Common myeloid progenitor, CD34-positive (primary cell): ENCODE measurements at regions not wholly inside any gene's neighbourhood (a gene's known extent, or its start where the extent isn't known, plus 50 kb on each side); places are given as distances from the start of the nearest gene placed in this dataset.

Experiments
- CTCF ChIA-PET: fragments of 350-600 bp; sonication (Branson Sonifier 250); formaldehyde crosslinking; loops from one replicate; lab custom pipeline; 2021; ENCODE audit warnings: antibody characterized with exemption; lab: Charles Lee
- POLR2A ChIA-PET: fragments of 350-600 bp; sonication (Branson Sonifier 250); formaldehyde crosslinking; loops from one replicate; lab custom pipeline; 2021; ENCODE audit warnings: antibody characterized with exemption; lab: Charles Lee
- DNase-seq, 3 donors: peaks; one replicate each; pipeline versions ENCODE4 v3.0.0 to v3.0.0-alpha.2; 2013
- H3K27ac ChIP-seq, 2 experiments: 1 replicate in 1 of 2; 2 replicates in 1 of 2; pipeline ENCODE4 v1.7.0; 2013; ENCODE audit warnings: inconsistent platforms in 2 of 2, low read length in 2 of 2, mild to moderate bottlenecking in 2 of 2, low read depth in 1 of 2, moderate library complexity in 1 of 2; ENCODE audit not compliant: severe bottlenecking in 2 of 2, insufficient read depth in 1 of 2, poor library complexity in 1 of 2
- H3K27me3 ChIP-seq, 5 experiments: replicated peaks in 2 of 5; 1 replicate in 3 of 5; 2 replicates in 2 of 5; pipeline versions ENCODE4 v1.6.1 to v1.7.0; 2013; ENCODE audit warnings: low read length in 4 of 5, mild to moderate bottlenecking in 2 of 5, moderate library complexity in 2 of 5, inconsistent platforms in 1 of 5; ENCODE audit not compliant: insufficient read depth in 5 of 5, control insufficient read depth in 4 of 5
- H3K36me3 ChIP-seq, 4 experiments: 1 replicate in 2 of 4; 2 replicates in 2 of 4; pipeline versions ENCODE4 v1.6.1 to v1.7.0; 2013; ENCODE audit warnings: low read length in 3 of 4, control low read depth in 1 of 4, mild to moderate bottlenecking in 1 of 4; ENCODE audit not compliant: control insufficient read depth in 4 of 4, insufficient read depth in 4 of 4
- H3K4me1 ChIP-seq, 4 experiments: 1 replicate in 3 of 4; 2 replicates in 1 of 4; pipeline versions ENCODE4 v1.6.1 to v1.7.1; 2013; ENCODE audit warnings: low read length in 3 of 4, mild to moderate bottlenecking in 3 of 4, control low read depth in 1 of 4, inconsistent platforms in 1 of 4, moderate library complexity in 1 of 4; ENCODE audit not compliant: control insufficient read depth in 4 of 4, insufficient read depth in 4 of 4; ENCODE audit errors: control extremely low read depth in 1 of 4
- H3K4me3 ChIP-seq, 7 experiments: 1 replicate in 4 of 7; 2 replicates in 3 of 7; pipeline versions ENCODE4 v1.5.1 to v1.7.0; 2013; ENCODE audit warnings: mild to moderate bottlenecking in 7 of 7, low read length in 6 of 7, moderate library complexity in 6 of 7, inconsistent platforms in 2 of 7, low read depth in 2 of 7, control low read depth in 1 of 7; ENCODE audit not compliant: insufficient read depth in 4 of 7, control insufficient read depth in 1 of 7; ENCODE audit errors: extremely low read depth in 1 of 7
- H3K9me3 ChIP-seq, 5 experiments: 1 replicate in 4 of 5; 2 replicates in 1 of 5; pipeline versions ENCODE4 v1.6.1 to v1.7.1; 2013; ENCODE audit warnings: low read length in 4 of 5, mild to moderate bottlenecking in 2 of 5, inconsistent platforms in 1 of 5, low read depth in 1 of 5, moderate library complexity in 1 of 5; ENCODE audit not compliant: control insufficient read depth in 4 of 5, insufficient read depth in 2 of 5; ENCODE audit errors: control extremely low read depth in 1 of 5
- WGBS: methylation state at CpG from one replicate; pipeline ENCODE4 v1.1.5; 2013; ENCODE audit not compliant: insufficient coverage; 5-methylcytosine and 5-hydroxymethylcytosine counted together

GRCh38 chr20:20815711-20816455 lies 103.4 kb upstream of the RALGAPA2 start:
- WGBS, result 93% methylated on average over 4 of the region's 4 CpGs
- no peak overlapping the region for H3K4me3 ChIP-seq
- peaks cover 0 to 12% (median 6%) of the 10 kb centered on the region in 4 experiments for H3K4me1 ChIP-seq
- CTCF ChIA-PET, result interaction anchor here (1.6 to 1.8 kb wide), 2 partner anchors 10 to 160 kb away, joined by 3 to 5 read pairs; no protein-coding TSS in a partner anchor
- DNase-seq, result no peak
- POLR2A ChIA-PET, result no interaction called here
- H3K27me3 ChIP-seq, result no peaks in the 10 kb centered on the region
- no peaks in the 10 kb centered on the region for H3K36me3 ChIP-seq
- H3K9me3 ChIP-seq, result no peaks in the 10 kb centered on the region
- no peak overlapping the region for H3K27ac ChIP-seq

GRCh38 chr20:20814685-20815084 lies 102.2 kb upstream of the RALGAPA2 start:
- Histone ChIP-seq H3K9me3 (no peaks in the 10 kb centered on the region), H3K36me3 (no peaks in the 10 kb centered on the region), H3K27ac (no peak overlapping the region), H3K27me3 (no peaks in the 10 kb centered on the region), H3K4me3 (no peak overlapping the region), H3K4me1 (peaks cover 0 to 4% (median 0%) of the 10 kb centered on the region in 4 experiments)
- no peak for DNase-seq
- CTCF ChIA-PET, result interaction anchor here (1.2 to 2.4 kb wide), 5 partner anchors 9 to 159 kb away, joined by 3 to 14 read pairs (median 3); no protein-coding TSS in a partner anchor
- POLR2A ChIA-PET, result no interaction called here
- 92% methylated on average over 4 of the region's 4 CpGs for WGBS

GRCh38 chr20:20812136-20812535 lies 99.7 kb upstream of the RALGAPA2 start:
- H3K27me3 ChIP-seq, result no peaks in the 10 kb centered on the region
- no peaks in the 10 kb centered on the region for H3K9me3 ChIP-seq
- ChIA-PET POLR2A (no interaction called here), CTCF (no interaction called here)
- no peak overlapping the region for H3K4me3 ChIP-seq
- peaks cover 0 to 11% (median 9%) of the 10 kb centered on the region in 4 experiments for H3K4me1 ChIP-seq
- DNase-seq, result no peak
- H3K27ac ChIP-seq, result no peak overlapping the region
- no peaks in the 10 kb centered on the region for H3K36me3 ChIP-seq
- WGBS, result 100% methylated on average over 2 of the region's 5 CpGs

DNA sequence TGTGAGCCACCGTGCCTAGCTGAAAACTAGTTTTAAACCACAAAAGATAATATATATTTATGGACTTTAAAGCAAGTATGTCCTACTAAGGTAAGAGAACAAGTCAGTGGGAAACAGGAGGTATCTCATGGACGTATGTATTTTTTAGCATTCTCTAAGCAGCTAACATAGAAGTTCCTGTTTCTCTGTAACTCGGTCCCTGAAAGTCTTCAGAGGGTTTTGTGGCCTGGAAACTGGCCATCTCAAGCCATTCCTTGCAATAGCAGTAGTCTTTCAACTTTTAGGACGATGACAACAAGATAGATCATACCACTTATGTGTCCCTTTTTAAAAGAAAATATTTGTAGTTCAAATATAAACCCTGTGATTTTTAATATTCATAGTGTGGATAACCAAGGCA lies 95.6 kb upstream of the RALGAPA2 start:
- no peak overlapping the region for H3K27ac ChIP-seq
- ChIA-PET CTCF (interaction anchor here (1.4 to 2.7 kb wide), 2 partner anchors 12 to 39 kb away, joined by 5 to 12 read pairs; no protein-coding TSS in a partner anchor), POLR2A (interaction anchor here (0.6 kb wide), 1 partner anchor 12 kb away, joined by 4 read pairs; no protein-coding TSS in a partner anchor)
- peak; percentile 24 to 67 (median 65) for DNase-seq
- peaks cover 0 to 2% (median 0%) of the 10 kb centered on the region in 4 experiments for H3K36me3 ChIP-seq
- 17% methylated on average over 2 of the region's 4 CpGs for WGBS
- H3K9me3 ChIP-seq, result peaks cover 0 to 9% (median 6%) of the 10 kb centered on the region in 5 experiments
- H3K27me3 ChIP-seq, result no peaks in the 10 kb centered on the region
- no peak overlapping the region for H3K4me3 ChIP-seq
- peaks cover 0 to 10% (median 8%) of the 10 kb centered on the region in 4 experiments for H3K4me1 ChIP-seq

DNA sequence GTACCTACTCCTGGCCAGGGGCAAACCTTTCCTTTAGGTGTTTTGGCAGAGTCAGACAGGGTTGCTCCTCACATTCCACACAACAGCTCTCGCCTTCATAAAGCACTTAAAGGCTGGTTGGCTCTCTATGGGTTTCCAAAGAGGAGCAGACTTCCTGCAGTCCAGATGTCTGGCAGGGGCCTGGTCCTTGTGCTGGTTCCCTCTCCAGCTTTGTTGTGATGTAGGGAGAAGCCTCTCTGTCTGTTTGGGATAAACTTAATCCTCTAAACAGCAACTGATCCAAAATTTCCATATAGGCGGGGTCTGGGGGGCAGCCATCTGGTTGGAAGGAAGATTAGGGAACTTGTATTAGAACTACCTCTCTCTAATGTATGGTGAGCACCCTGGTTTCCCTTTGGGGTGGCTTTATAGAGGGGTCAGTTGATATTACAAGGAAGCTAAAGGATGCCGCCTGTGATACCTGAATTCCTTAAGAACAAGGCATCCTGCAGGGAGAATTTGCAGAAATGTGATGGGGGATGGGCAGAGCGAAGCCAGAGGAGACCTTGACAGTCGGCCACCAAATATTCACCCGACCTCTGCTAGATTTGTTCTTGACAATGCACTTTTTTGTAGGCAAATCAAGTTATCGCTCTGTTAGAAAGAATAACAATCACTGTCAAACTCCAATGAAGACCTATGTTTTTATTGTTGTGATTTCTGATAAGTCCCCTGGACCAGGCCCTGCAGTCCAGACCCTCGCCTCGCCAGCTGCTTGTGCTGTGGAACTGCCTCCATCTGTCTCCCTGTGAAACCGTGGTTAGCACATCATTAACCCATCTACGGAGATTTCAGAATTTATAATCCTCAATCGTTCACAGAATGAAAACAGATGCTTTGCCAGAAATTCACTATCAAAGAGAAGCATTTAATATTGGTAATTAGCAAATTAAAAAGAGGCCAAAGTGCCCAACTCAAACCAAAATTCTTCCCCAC lies 94.0 kb upstream of the RALGAPA2 start:
- no peak overlapping the region for H3K4me3 ChIP-seq
- WGBS, result 99% methylated on average over 6 of the region's 12 CpGs
- no peak overlapping the region for H3K27ac ChIP-seq
- POLR2A ChIA-PET, result no interaction called here
- H3K4me1 ChIP-seq, result peaks cover 0 to 10% (median 8%) of the 10 kb centered on the region in 4 experiments
- DNase-seq, result no peak
- CTCF ChIA-PET, result interaction anchor here (0.7 to 2.7 kb wide), 4 partner anchors 9 to 430 kb away, joined by 3 to 12 read pairs (median 4); no protein-coding TSS in a partner anchor
- peaks cover 0 to 9% (median 7%) of the 10 kb centered on the region in 5 experiments for H3K9me3 ChIP-seq
- peaks cover 0 to 2% (median 0%) of the 10 kb centered on the region in 4 experiments for H3K36me3 ChIP-seq
- no peaks in the 10 kb centered on the region for H3K27me3 ChIP-seq

- WGBS, result no CpG with 5 or more reads among the region's 3 CpGs
- DNase-seq, result no peak
- POLR2A ChIA-PET, result interaction anchor here (0.6 kb wide), 1 partner anchor 675 kb away, joined by 3 read pairs; no protein-coding TSS in a partner anchor
Observed at GRCh38 chr20:20803011-20803410, 90.6 kb upstream of the RALGAPA2 start.

More at GRCh38 chr20:20803011-20803410, 90.6 kb upstream of the RALGAPA2 start:
- Histone ChIP-seq H3K27ac (no peak overlapping the region), H3K4me1 (peaks cover 0 to 7% (median 6%) of the 10 kb centered on the region in 4 experiments), H3K4me3 (no peak overlapping the region), H3K27me3 (no peaks in the 10 kb centered on the region), H3K36me3 (peaks cover 0 to 2% (median 0%) of the 10 kb centered on the region in 4 experiments), H3K9me3 (peaks cover 0 to 9% (median 7%) of the 10 kb centered on the region in 5 experiments)
- CTCF ChIA-PET, result no interaction called here
